ENCODE measurements at regions not wholly inside any gene's neighbourhood (a gene's known extent, or its start where the extent isn't known, plus 50 kb on each side); places are given as distances from the start of the nearest gene placed in this dataset.
A peak's percentile ranks its signal among the peaks of the same experiment; 100 is the strongest.

DNA sequence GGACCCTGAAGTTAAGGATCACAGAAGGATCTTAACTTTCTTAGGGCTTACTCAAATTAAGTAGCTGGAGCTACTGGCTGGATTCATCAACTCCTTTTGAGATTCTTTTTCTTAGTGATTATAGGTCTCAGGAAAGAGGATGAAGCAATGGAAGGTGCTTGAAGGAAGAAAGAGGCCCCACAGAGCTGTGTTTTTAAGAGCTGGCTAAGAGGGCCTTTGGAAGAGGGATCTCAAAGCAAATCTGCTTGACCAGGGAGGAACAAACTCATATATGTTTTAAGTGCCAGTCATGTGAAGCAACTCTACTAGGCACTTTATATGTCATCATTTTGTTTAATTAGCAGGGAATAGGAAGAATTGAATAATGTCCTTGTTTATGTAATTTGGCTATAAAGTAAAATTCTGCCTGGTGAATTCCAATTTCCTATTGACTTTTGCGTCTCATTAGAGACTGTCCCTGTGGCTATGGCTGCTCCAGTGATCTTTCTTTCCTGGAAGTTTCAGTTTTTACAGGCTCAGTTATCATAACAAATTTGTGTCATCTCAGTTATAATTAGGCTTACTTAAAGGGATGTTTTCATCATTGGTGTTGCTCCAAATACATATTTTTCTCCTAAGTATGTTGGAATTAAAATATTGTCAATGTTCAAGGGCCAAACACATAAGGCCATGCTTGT lies 222.8 kb upstream of the CITED2 start:
- DNase-seq: no peak

DNA sequence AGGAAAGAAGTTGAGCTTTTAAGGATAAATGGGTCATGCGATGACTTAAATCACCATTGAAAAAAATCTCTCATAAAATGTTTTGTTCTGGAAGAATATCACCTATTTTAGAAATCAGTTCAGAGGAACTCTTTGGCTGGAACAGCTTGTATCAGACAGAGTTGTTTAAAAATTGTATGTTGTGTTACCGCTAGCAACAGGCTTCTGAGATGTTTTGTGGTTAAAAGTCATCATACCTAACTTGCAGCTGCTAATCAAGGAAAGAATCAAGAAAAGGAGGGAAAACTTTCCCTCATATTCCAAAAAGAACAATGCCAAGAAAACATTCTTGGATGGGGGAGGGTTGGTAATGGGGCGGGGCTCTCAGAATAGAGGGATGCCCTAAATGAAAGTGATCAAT lies 220.7 kb upstream of the CITED2 start:
- no peak for DNase-seq

DNA sequence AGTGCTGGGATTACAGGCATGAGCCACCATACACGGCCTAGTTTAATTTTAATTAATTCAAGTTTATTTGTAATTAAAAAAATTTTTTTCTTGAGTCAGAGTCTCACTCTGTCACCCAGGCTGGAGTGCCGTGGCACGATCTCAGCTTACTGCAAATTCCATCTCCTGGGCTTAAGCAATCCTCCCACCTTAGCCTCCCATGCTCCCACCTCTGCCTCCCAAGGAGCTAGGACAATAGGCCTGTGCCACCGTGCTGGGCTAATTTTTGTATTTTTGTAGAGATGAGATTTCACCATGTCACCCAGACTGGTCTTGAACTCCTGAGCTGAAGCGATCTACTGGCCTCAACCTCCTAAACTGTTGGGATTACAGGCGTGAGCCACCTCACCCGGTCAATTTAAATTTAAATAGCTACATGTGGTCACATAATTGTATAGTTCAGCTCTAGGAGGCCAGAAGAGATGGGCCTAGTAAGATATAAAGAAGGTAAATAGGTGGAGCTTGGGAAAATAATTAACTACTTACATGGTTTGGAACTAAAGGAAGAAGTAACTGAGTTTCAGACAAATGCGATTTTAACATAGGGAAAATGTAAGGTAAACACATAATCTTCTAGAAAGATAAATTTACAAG lies 220.0 kb upstream of the CITED2 start:
- DNase-seq: no peak

- DNase-seq: no peak
Observed at GRCh38 chr6:139593081-139593480, 218.6 kb upstream of the CITED2 start.

GRCh38 chr6:139592011-139592410 lies 217.6 kb upstream of the CITED2 start:
- no peak for DNase-seq

GRCh38 chr6:139591075-139591865 lies 216.8 kb upstream of the CITED2 start:
- DNase-seq: peak; percentile 66

DNA sequence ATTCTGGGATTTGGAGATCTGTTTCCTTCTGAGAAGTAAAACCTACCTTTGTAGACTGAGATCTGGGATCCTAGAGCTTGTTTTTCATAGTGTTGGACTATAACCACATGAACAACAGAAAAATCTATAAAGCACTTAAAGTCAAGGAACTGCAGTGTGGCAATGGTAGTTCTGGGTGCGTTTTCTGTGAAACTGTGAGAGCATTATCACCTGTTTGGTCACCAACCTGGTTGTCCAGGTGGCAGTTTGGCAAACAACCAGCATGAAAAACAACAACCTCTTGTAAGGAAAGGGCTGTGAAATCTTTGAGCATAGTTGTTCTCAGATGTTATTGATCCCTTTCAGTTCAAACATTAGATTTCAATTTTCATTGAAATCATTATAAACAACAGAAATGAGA lies 215.8 kb upstream of the CITED2 start:
- DNase-seq: peak; percentile 86

GRCh38 chr6:139588734-139589593 lies 214.5 kb upstream of the CITED2 start:
- DNase-seq: no peak

DNA sequence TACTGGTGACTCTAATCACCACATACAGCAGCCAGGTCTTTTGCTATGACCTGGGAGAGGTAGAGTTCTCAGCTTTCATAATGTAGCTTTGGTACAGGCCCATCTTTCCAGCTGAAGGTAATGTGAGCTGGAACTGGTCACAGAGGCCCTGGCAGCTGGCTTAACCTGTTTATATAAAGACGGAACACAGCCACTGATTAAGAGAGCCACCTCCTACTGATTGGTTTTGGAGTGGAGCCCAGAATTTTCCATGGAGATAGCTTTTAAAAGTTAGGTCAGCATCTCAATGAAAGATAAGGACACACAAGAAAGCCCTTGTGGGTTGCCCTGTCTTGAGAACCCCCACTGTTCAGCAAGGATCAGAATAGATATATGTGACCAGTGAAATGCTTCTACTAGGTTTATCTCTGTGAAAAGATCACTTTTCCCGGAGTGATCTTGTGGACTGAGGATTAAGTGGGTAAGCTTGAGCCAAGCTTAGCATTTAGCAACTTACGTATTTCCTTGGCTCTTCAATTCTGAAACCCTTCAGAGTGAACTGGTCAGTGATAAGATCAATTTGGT lies 213.7 kb upstream of the CITED2 start:
- DNase-seq: no peak

DNA sequence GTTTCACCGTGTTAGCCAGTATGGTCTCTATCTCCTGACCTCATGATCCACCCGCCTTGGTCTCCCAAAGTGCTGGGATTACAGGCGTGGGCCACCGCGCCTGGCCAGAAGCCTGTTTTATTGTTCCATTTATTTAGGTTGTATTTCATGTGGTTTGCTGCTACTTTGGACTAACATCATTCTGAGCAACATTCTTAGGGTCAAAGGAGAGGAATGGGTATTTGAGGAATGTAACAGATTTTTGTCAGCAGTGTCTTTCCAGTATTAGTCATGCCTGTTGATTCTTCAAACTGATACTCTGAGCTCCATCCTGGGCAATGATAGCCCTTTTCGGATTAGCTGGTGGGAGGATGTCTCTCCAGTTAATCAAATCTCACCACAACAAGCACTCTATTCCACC lies 213.0 kb upstream of the CITED2 start:
- DNase-seq: no peak

GRCh38 chr6:139586273-139586672 lies 211.8 kb upstream of the CITED2 start:
- no peak for DNase-seq

DNA sequence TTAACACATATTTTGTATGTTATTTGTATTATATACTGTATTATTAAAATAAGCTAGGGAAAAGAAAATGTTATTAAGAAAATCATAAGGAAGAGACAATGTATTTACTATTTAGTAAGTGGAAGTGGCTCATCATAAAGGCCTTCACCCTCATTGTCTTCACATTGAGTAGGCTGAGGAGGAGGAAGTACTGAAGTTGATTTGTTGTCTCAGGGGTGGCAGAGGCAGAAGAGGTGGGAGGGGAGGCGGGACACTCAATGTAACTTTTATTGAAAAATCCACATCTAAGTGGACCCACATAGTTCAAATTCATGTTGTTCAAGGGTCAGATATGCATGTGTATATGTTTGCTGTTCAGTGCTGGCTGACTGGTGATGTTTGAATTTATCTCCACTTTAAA lies 210.2 kb upstream of the CITED2 start:
- DNase-seq: no peak

GRCh38 chr6:139583420-139583819 lies 209.0 kb upstream of the CITED2 start:
- DNase-seq: no peak

DNA sequence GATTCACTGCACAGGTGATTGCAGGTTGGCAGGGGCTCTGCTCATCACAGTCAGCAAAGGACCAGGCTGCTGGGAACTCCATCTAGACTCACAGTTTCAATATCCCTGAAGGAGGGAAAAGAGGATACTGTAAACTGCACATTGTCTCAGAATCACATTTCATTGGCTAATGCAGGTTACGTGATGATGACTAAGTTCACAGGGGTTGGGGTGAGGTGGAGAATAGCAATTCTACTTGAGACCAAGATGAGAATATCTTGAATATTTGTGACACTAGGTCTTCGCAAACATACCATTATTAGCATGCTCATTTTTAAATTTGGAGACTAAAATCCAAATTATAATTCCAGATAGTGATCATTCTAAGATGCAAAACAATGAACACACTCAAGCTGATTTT lies 208.5 kb upstream of the CITED2 start:
- DNase-seq: no peak

GRCh38 chr6:139581485-139581865 lies 207.0 kb upstream of the CITED2 start:
- DNase-seq: no peak

- peak; percentile 56 for DNase-seq
Observed at GRCh38 chr6:139580592-139581484, 206.4 kb upstream of the CITED2 start.

GRCh38 chr6:139577763-139578604 lies 203.5 kb upstream of the CITED2 start:
- DNase-seq: no peak

- DNase-seq: no peak
Observed at GRCh38 chr6:139577124-139577762, 202.8 kb upstream of the CITED2 start.

DNA sequence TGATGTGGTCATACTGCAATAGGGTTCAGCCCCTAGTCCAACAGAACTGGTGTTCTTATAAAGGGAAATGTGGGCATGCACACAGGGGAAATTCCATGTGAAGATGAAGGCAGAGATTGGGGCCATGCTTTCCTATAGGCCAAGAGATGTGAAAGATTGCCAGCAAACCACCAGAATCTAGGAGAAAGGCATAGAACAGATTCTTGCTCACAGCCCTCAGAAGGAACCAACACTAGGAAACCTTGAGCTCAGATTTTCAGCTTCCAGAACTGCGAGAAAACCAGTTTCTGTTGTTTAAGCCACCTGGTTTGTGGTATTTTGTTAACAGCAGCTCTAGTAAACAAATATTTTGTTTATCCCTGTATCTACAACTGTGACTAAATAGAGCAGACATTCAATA lies 197.6 kb upstream of the CITED2 start:
- DNase-seq: no peak

- no peak for DNase-seq
Observed at GRCh38 chr6:139570166-139570565, 195.7 kb upstream of the CITED2 start.

Measured in RPMI8226 (cell line).